ENCODE measurements at regions not wholly inside any gene's neighbourhood (a gene's known extent, or its start where the extent isn't known, plus 50 kb on each side); places are given as distances from the start of the nearest gene placed in this dataset.

DNA sequence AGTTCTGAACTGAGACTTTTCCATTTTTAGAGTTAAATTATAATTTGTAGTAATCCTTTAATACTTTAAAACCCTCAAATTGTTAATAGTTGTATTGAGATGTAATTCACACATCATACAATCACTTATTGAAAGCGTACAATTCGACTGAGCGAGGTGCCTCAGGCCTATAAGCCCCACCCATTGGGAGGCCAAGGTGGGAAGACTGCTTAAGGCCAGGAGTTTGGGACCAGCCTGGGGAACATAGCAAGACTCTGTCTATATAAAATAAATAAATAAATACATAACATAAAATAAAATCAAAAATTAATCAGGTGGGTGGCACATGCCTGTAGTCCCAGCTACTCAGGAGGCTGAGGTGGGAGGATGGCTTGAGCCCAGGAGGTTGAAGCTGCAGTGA is 70.3 kb downstream of the RWDD4 start:
- Histone ChIP-seq H3K27me3 (ENCODE audit: control insufficient read depth in 2 of 2, insufficient read depth in 2 of 2, low read length in 2 of 2) (no peaks in the 10 kb centered on the region), H3K4me2 (ENCODE audit: insufficient read depth, low read length) (no peak overlapping the region), H4K20me1 (replicated peaks; ENCODE audit: control insufficient read depth, extremely low read depth, insufficient read depth, low read length) (no peaks in the 10 kb centered on the region), H2AFZ (ENCODE audit: low read depth, low read length) (no peak overlapping the region), H3K4me3 (replicated peaks in 1 of 3; ENCODE audit: insufficient read depth in 1 of 3, low read depth in 1 of 3, low read length in 3 of 3) (no peak overlapping the region), H3K9me1 (replicated peaks; ENCODE audit: control insufficient read depth, extremely low read depth, insufficient read depth, low read length) (no peaks in the 10 kb centered on the region), H3K9ac (replicated peaks; ENCODE audit: extremely low read depth, insufficient read depth, low read length) (no peak overlapping the region), H3K79me2 (ENCODE audit: control insufficient read depth, insufficient read depth, low read length) (no peaks in the 10 kb centered on the region), H3K36me3 (ENCODE audit: control insufficient read depth in 2 of 2, extremely low read depth in 1 of 2, insufficient read depth in 2 of 2, low read length in 2 of 2) (no peaks in the 10 kb centered on the region), H3K4me1 (ENCODE audit: control insufficient read depth, extremely low read depth, insufficient read depth, low read length) (no peaks in the 10 kb centered on the region), H3K9me3 (replicated peaks; ENCODE audit: control insufficient read depth, insufficient read depth, low read length) (no peaks in the 10 kb centered on the region), H3K27ac (ENCODE audit: insufficient read depth, low read depth, low read length) (no peak overlapping the region)
- TF ChIP-seq FOS (IDR thresholded peaks at IDR 0.05; ENCODE audit: borderline replicate concordance, insufficient read depth, low read length) (no peak), POLR2A (IDR thresholded peaks at IDR 0.05; ENCODE audit: low read depth, low read length) (no peak), JUN (IDR thresholded peaks at IDR 0.05; ENCODE audit: borderline replicate concordance, insufficient read depth, insufficient read length, low read depth) (no peak), GATA2 (IDR thresholded peaks at IDR 0.05; ENCODE audit: insufficient read depth, insufficient read length, low read depth, low read length) (no peak), EZH2 (IDR thresholded peaks at IDR 0.05; ENCODE audit: borderline replicate concordance, low read depth, low read length, severe bottlenecking) (no peak), POLR2AphosphoS5 (IDR thresholded peaks at IDR 0.05; ENCODE audit: insufficient read depth, low read depth, low read length) (no peak), MYC (IDR thresholded peaks at IDR 0.05; ENCODE audit: low read depth, low read length) (no peak)
- TF ChIP-seq, protein P1, sequence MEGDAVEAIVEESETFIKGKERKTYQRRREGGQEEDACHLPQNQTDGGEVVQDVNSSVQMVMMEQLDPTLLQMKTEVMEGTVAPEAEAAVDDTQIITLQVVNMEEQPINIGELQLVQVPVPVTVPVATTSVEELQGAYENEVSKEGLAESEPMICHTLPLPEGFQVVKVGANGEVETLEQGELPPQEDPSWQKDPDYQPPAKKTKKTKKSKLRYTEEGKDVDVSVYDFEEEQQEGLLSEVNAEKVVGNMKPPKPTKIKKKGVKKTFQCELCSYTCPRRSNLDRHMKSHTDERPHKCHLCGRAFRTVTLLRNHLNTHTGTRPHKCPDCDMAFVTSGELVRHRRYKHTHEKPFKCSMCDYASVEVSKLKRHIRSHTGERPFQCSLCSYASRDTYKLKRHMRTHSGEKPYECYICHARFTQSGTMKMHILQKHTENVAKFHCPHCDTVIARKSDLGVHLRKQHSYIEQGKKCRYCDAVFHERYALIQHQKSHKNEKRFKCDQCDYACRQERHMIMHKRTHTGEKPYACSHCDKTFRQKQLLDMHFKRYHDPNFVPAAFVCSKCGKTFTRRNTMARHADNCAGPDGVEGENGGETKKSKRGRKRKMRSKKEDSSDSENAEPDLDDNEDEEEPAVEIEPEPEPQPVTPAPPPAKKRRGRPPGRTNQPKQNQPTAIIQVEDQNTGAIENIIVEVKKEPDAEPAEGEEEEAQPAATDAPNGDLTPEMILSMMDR (IDR thresholded peaks at IDR 0.05; ENCODE audit: extremely low read depth in 1 of 2, insufficient read depth in 1 of 2, low read depth in 1 of 2, low read length in 2 of 2), result no peak
- TF ChIP-seq, protein P2, sequence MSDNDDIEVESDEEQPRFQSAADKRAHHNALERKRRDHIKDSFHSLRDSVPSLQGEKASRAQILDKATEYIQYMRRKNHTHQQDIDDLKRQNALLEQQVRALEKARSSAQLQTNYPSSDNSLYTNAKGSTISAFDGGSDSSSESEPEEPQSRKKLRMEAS (IDR thresholded peaks at IDR 0.05; ENCODE audit: insufficient read depth, insufficient read length), result no peak
- ChIA-PET CTCF (interaction anchor here (1.4 kb wide), 1 partner anchor 11 kb away, joined by 5 read pairs; no protein-coding TSS in a partner anchor), POLR2A (no interaction called here)
- dilution Hi-C loops (cut with MboI; ENCODE audit: extremely low pct_ligation_motif_present, low sequenced_read_pairs), result no loop called here
- no peak for DNase-seq (ENCODE audit: low read depth, low spot score)
- FAIRE-seq, result no peak
- BruUV-seq (replicated peaks), result no TSS peak
- intact Hi-C loops (cut with micrococcal nuclease), result no loop called here
